ENCODE measurements at regions not wholly inside any gene's neighbourhood (a gene's known extent, or its start where the extent isn't known, plus 50 kb on each side); places are given as distances from the start of the nearest gene placed in this dataset.

- Mint-ChIP-seq H3K27me3 (ENCODE audit: low read depth) (no peaks in the 10 kb centered on the region), H3K4me1 (peaks cover 32% of the 10 kb centered on the region), H3K4me3 (no peak overlapping the region), H3K27ac (ENCODE audit: unreplicated experiment) (no peak overlapping the region), H3K9me3 (no peaks in the 10 kb centered on the region), H3K36me3 (ENCODE audit: low read depth) (no peaks in the 10 kb centered on the region)
- TF ChIP-seq, protein P1, sequence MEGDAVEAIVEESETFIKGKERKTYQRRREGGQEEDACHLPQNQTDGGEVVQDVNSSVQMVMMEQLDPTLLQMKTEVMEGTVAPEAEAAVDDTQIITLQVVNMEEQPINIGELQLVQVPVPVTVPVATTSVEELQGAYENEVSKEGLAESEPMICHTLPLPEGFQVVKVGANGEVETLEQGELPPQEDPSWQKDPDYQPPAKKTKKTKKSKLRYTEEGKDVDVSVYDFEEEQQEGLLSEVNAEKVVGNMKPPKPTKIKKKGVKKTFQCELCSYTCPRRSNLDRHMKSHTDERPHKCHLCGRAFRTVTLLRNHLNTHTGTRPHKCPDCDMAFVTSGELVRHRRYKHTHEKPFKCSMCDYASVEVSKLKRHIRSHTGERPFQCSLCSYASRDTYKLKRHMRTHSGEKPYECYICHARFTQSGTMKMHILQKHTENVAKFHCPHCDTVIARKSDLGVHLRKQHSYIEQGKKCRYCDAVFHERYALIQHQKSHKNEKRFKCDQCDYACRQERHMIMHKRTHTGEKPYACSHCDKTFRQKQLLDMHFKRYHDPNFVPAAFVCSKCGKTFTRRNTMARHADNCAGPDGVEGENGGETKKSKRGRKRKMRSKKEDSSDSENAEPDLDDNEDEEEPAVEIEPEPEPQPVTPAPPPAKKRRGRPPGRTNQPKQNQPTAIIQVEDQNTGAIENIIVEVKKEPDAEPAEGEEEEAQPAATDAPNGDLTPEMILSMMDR (conservative IDR thresholded peaks at IDR 0.05) = no peak
- DNase-seq (ENCODE audit: low read depth, low spot score) = no peak
These were observed 250.4 kb upstream of the SFSWAP start for GRCh38 chr12:131460520-131460919.

- peaks cover 28% of the 10 kb centered on the region for H3K4me1 Mint-ChIP-seq
These were observed 249.8 kb upstream of the SFSWAP start for GRCh38 chr12:131461096-131461495.

GRCh38 chr12:131463174-131463573 is 247.7 kb upstream of the SFSWAP start:
- Mint-ChIP-seq H3K4me3 (no peak overlapping the region), H3K9me3 (no peaks in the 10 kb centered on the region), H3K36me3 (ENCODE audit: low read depth) (no peaks in the 10 kb centered on the region), H3K4me1 (peaks cover 22% of the 10 kb centered on the region), H3K27ac (ENCODE audit: unreplicated experiment) (no peak overlapping the region), H3K27me3 (ENCODE audit: low read depth) (no peaks in the 10 kb centered on the region)
- TF ChIP-seq, protein P1 (conservative IDR thresholded peaks at IDR 0.05) = no peak
- no peak for DNase-seq (ENCODE audit: low read depth, low spot score)

More at GRCh38 chr12:131461096-131461495, 249.8 kb upstream of the SFSWAP start:
- TF ChIP-seq, protein P1 (conservative IDR thresholded peaks at IDR 0.05) = no peak
- Mint-ChIP-seq H3K27ac (ENCODE audit: unreplicated experiment) (no peak overlapping the region), H3K36me3 (ENCODE audit: low read depth) (no peaks in the 10 kb centered on the region), H3K9me3 (no peaks in the 10 kb centered on the region), H3K4me3 (no peak overlapping the region), H3K27me3 (ENCODE audit: low read depth) (no peaks in the 10 kb centered on the region)
- DNase-seq (ENCODE audit: low read depth, low spot score) = no peak

GRCh38 chr12:131464081-131464480 is 246.8 kb upstream of the SFSWAP start:
- Mint-ChIP-seq H3K4me3 (no peak overlapping the region), H3K9me3 (no peaks in the 10 kb centered on the region), H3K27me3 (ENCODE audit: low read depth) (no peaks in the 10 kb centered on the region), H3K4me1 (peaks cover 14% of the 10 kb centered on the region), H3K27ac (ENCODE audit: unreplicated experiment) (no peak overlapping the region), H3K36me3 (ENCODE audit: low read depth) (no peaks in the 10 kb centered on the region)
- TF ChIP-seq, protein P1 (conservative IDR thresholded peaks at IDR 0.05) = no peak
- no peak for DNase-seq (ENCODE audit: low read depth, low spot score)

GRCh38 chr12:131466306-131466705 is 244.6 kb upstream of the SFSWAP start:
- H3K4me1 Mint-ChIP-seq = peaks cover 6% of the 10 kb centered on the region
- no peaks in the 10 kb centered on the region for H3K9me3 Mint-ChIP-seq
- no peak for DNase-seq (ENCODE audit: low read depth, low spot score)
- H3K4me3 Mint-ChIP-seq = no peak overlapping the region
- no peak overlapping the region for H3K27ac Mint-ChIP-seq (ENCODE audit: unreplicated experiment)
- TF ChIP-seq, protein P1 (conservative IDR thresholded peaks at IDR 0.05) = no peak
- H3K36me3 Mint-ChIP-seq (ENCODE audit: low read depth) = no peaks in the 10 kb centered on the region
- peaks cover 2% of the 10 kb centered on the region for H3K27me3 Mint-ChIP-seq (ENCODE audit: low read depth)

DNA sequence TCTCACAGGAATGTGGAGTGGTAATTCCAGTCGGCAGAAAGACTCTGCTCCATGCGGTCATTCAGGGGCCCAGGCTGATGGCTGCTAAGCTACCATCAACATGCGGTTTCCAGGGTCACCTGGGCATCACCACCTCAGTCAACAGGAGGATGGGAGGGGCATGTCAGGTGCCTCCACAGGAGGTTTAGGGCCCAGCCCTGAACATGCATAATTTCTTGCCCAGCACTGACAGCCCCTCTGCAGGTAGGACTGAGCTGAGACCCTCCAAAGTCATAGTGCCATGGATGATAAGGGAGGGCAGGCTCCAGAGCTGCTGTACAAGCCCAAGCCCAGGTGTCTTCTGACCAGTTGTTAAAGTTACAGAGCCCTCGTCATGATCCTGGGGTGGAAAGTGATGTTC is 244.0 kb upstream of the SFSWAP start:
- H3K4me3 Mint-ChIP-seq = no peak overlapping the region
- no peak overlapping the region for H3K27ac Mint-ChIP-seq (ENCODE audit: unreplicated experiment)
- no peaks in the 10 kb centered on the region for H3K9me3 Mint-ChIP-seq
- H3K4me1 Mint-ChIP-seq = peaks cover 6% of the 10 kb centered on the region
- peaks cover 2% of the 10 kb centered on the region for H3K27me3 Mint-ChIP-seq (ENCODE audit: low read depth)
- TF ChIP-seq, protein P1 (conservative IDR thresholded peaks at IDR 0.05) = no peak
- DNase-seq (ENCODE audit: low read depth, low spot score) = no peak
- H3K36me3 Mint-ChIP-seq (ENCODE audit: low read depth) = no peaks in the 10 kb centered on the region

All from neural crest cell (in vitro differentiated cells).